Kidney (tissue), 13 donors: ENCODE measurements at regions not wholly inside any gene's neighbourhood (a gene's known extent, or its start where the extent isn't known, plus 50 kb on each side); places are given as distances from the start of the nearest gene placed in this dataset.

ENCODE experiments used
- DNase-seq, 5 donors: peaks; one replicate each; pipeline ENCODE4 v3.0.0-alpha.2; 2013 to 2020
- FAIRE-seq: peaks from 2 replicates; lab custom pipeline; 2012; peaks lifted over from hg19 to GRCh38; lab: Jason Lieb, UNC
- H3K27ac ChIP-seq, 2 donors: one replicate each; pipeline ENCODE4 v1.7.0; 2013; ENCODE audit warnings: low read depth in 2 of 2, low read length in 2 of 2, inconsistent platforms in 1 of 2
- H3K27me3 ChIP-seq: one replicate; pipeline ENCODE4 v1.7.1; 2013; ENCODE audit warnings: low read length, inconsistent platforms; ENCODE audit not compliant: control insufficient read depth, insufficient read depth
- H3K36me3 ChIP-seq, 3 donors: one replicate each; pipeline versions ENCODE4 v1.7.0 to v1.7.1; 2013; ENCODE audit warnings: low read length in 3 of 3, control low read depth in 1 of 3, inconsistent platforms in 1 of 3; ENCODE audit not compliant: insufficient read depth in 3 of 3, control insufficient read depth in 2 of 3
- H3K4me1 ChIP-seq, 3 donors: one replicate each; pipeline versions ENCODE4 v1.7.0 to v1.7.1; 2013; ENCODE audit warnings: low read length in 3 of 3, inconsistent platforms in 1 of 3, low read depth in 1 of 3; ENCODE audit not compliant: control insufficient read depth in 2 of 3, insufficient read depth in 2 of 3
- H3K4me3 ChIP-seq, 3 donors: one replicate each; pipeline versions ENCODE4 v1.7.0 to v1.8.1; 2013; ENCODE audit warnings: low read length in 3 of 3, control low read depth in 1 of 3, inconsistent platforms in 1 of 3
- H3K9ac ChIP-seq, 3 donors: one replicate each; pipeline versions ENCODE4 v1.7.0 to v1.7.1; 2013; ENCODE audit warnings: low read length in 3 of 3, control low read depth in 1 of 3, inconsistent platforms in 1 of 3
- H3K9me3 ChIP-seq, 3 donors: one replicate each; pipeline versions ENCODE4 v1.7.0 to v1.7.1; 2013; ENCODE audit warnings: low read length in 3 of 3, control low read depth in 1 of 3, inconsistent platforms in 1 of 3; ENCODE audit not compliant: control insufficient read depth in 2 of 3, insufficient read depth in 1 of 3
- CTCF ChIP-seq: IDR thresholded peaks from 3 replicates; pipeline ENCODE4 v1.5.1; 2012; ENCODE audit warnings: mild to moderate bottlenecking, moderate library complexity, borderline replicate concordance; ENCODE audit not compliant: insufficient read depth; ENCODE audit errors: extremely low read depth
- intact Hi-C: fragments of 100-400 bp; cut with DNase I; formaldehyde crosslinking; loops from one replicate; pipeline ENCODE4 v1.11.1; 2022
- donor health status: control.
- donor health status: control.
- donor health status: control.
- donor health status: control.
- donor health status: control.
- donor health status: DM: yes; HTN: yes; CAD: no.
- donor health status: Normal renal cell carcinoma (clear cell type).

- Histone ChIP-seq H3K27ac (no peak overlapping the region), H3K9me3 (no peaks in the 10 kb centered on the region), H3K4me1 (no peaks in the 10 kb centered on the region), H3K9ac (no peak overlapping the region), H3K36me3 (no peaks in the 10 kb centered on the region), H3K27me3 (no peaks in the 10 kb centered on the region), H3K4me3 (no peak overlapping the region)
- no peak for TF ChIP-seq CTCF
- intact Hi-C loops: no loop called here
- FAIRE-seq (no peak), DNase-seq (no peak)
Measured at GRCh38 chr4:125072269-125072668, 242.5 kb upstream of the FAT4 start.

GRCh38 chr4:125070861-125071260 is 243.9 kb upstream of the FAT4 start:
- DNase-seq (no peak), FAIRE-seq (no peak)
- Histone ChIP-seq H3K27ac (no peak overlapping the region), H3K36me3 (no peaks in the 10 kb centered on the region), H3K4me1 (no peaks in the 10 kb centered on the region), H3K4me3 (no peak overlapping the region), H3K9ac (no peak overlapping the region), H3K9me3 (no peaks in the 10 kb centered on the region), H3K27me3 (no peaks in the 10 kb centered on the region)
- intact Hi-C loops: no loop called here
- TF ChIP-seq CTCF: no peak

- no peaks in the 10 kb centered on the region for H3K27me3 ChIP-seq
- H3K9ac ChIP-seq: no peak overlapping the region
- no peak for TF ChIP-seq CTCF
- H3K36me3 ChIP-seq: no peaks in the 10 kb centered on the region
- H3K27ac ChIP-seq: no peak overlapping the region
- DNase-seq (peak in 2 of 5 donors; percentile 18 to 20), FAIRE-seq (no peak)
- no peak overlapping the region for H3K4me3 ChIP-seq
- H3K9me3 ChIP-seq: no peaks in the 10 kb centered on the region
- intact Hi-C loops: no loop called here
- no peaks in the 10 kb centered on the region for H3K4me1 ChIP-seq
Measured at GRCh38 chr4:125062115-125063050, 252.4 kb upstream of the FAT4 start.
